Esophagus muscularis mucosa (tissue), 3 donors: ENCODE measurements at regions not wholly inside any gene's neighbourhood (a gene's known extent, or its start where the extent isn't known, plus 50 kb on each side); places are given as distances from the start of the nearest gene placed in this dataset.

Source experiments
- CTCF ChIP-seq, 3 experiments: fragments of 200-600 bp in 2 of 3; fragments of 450-650 bp in 1 of 3; sonication (generic) in 2 of 3; IDR thresholded peaks; one replicate each; pipeline ENCODE4 v1.5.1; 2017 to 2019; ENCODE audit warnings: antibody characterized with exemption in 3 of 3, mild to moderate bottlenecking in 2 of 3, moderate library complexity in 1 of 3
- POLR2A ChIP-seq: fragments of 450-650 bp; IDR thresholded peaks from one replicate; pipeline ENCODE4 v1.6.1; 2017; ENCODE audit warnings: antibody characterized with exemption, moderate library complexity, mild to moderate bottlenecking, low read depth
- POLR2AphosphoS5 ChIP-seq, 2 donors: sonication (generic); formaldehyde crosslinking; IDR thresholded peaks; one replicate each; pipeline ENCODE4 v1.6.1; 2017; ENCODE audit warnings: antibody characterized with exemption in 2 of 2

GRCh38 chr11:81255895-81256294 lies 1477.8 kb downstream of the FAM181B start:
- TF ChIP-seq CTCF (IDR thresholded peaks at IDR 0.05) = no peak
- no peak for TF ChIP-seq POLR2AphosphoS5 (IDR thresholded peaks at IDR 0.05)
- no peak for TF ChIP-seq POLR2A
